A673 (cell line): ENCODE measurements at regions not wholly inside any gene's neighbourhood (a gene's known extent, or its start where the extent isn't known, plus 50 kb on each side); places are given as distances from the start of the nearest gene placed in this dataset.
A peak's percentile ranks its signal among the peaks of the same experiment; 100 is the strongest.

Experiments used
- BruUV-seq: library from RNA; stranded (reverse); fragments of 400-500 nt; replicated peaks from 2 replicates; lab custom pipeline; 2021; lab: Mats Ljungman, UMichigan
- CTCF ChIA-PET: fragments of 300-600 bp; sonication (Branson Sonifier 250); formaldehyde crosslinking; loops from one replicate; lab custom pipeline; 2022; ENCODE audit warnings: antibody characterized with exemption; lab: Charles Lee
- POLR2A ChIA-PET: fragments of 300-600 bp; sonication (Branson Sonifier 250); formaldehyde crosslinking; loops from one replicate; lab custom pipeline; 2022; ENCODE audit warnings: antibody characterized with exemption; ENCODE audit not compliant: low non-redundant PET; lab: Charles Lee
- DNase-seq: peaks from one replicate; pipeline ENCODE4 v3.0.0-alpha.2; 2015; ENCODE audit warnings: low spot score
- H3K27ac ChIP-seq: fragments of 200-600 bp; sonication (generic); 2 replicates; pipeline ENCODE4 v1.5.1; 2016; ENCODE audit warnings: mixed run types, low read depth, mild to moderate bottlenecking, mixed read lengths, antibody characterized with exemption, low read length; ENCODE audit not compliant: poor library complexity, severe bottlenecking
- H3K27me3 ChIP-seq: fragments of 200-600 bp; sonication (generic); replicated peaks from 2 replicates; pipeline ENCODE4 v1.6.1; 2017; ENCODE audit warnings: mixed run types, low read depth, mild to moderate bottlenecking, mixed read lengths, antibody characterized with exemption, low read length; ENCODE audit not compliant: insufficient read depth, poor library complexity
- H3K36me3 ChIP-seq: fragments of 200-600 bp; sonication (generic); 2 replicates; pipeline ENCODE4 v1.6.1; 2016; ENCODE audit warnings: mixed run types, mild to moderate bottlenecking, mixed read lengths, antibody characterized with exemption, low read length; ENCODE audit not compliant: insufficient read depth, poor library complexity, severe bottlenecking
- H3K4me1 ChIP-seq: fragments of 200-600 bp; sonication (generic); 2 replicates; pipeline ENCODE4 v1.6.1; 2017; ENCODE audit warnings: mixed run types, mild to moderate bottlenecking, mixed read lengths, antibody characterized with exemption, low read length; ENCODE audit not compliant: insufficient read depth, poor library complexity, severe bottlenecking
- H3K4me3 ChIP-seq: fragments of 200-600 bp; sonication (generic); 2 replicates; pipeline ENCODE4 v1.5.1; 2016; ENCODE audit warnings: low read depth, mixed run types, mild to moderate bottlenecking, mixed read lengths, low read length; ENCODE audit not compliant: poor library complexity, severe bottlenecking
- H3K9me3 ChIP-seq: fragments of 200-600 bp; sonication (generic); 2 replicates; pipeline ENCODE4 v1.6.1; 2016; ENCODE audit warnings: mixed run types, low read depth, mild to moderate bottlenecking, mixed read lengths, antibody characterized with exemption, low read length; ENCODE audit not compliant: poor library complexity, severe bottlenecking
- EZH2 ChIP-seq: fragments of 200-600 bp; sonication (generic); IDR thresholded peaks from 2 replicates; pipeline ENCODE4 v1.6.1; 2017; ENCODE audit warnings: borderline replicate concordance, low read depth, mild to moderate bottlenecking, mixed read lengths, antibody characterized with exemption, low read length; ENCODE audit not compliant: poor library complexity, severe bottlenecking
- intact Hi-C: fragments of 100-400 bp; cut with micrococcal nuclease; formaldehyde crosslinking; loops from one replicate; pipeline ENCODE4 v1.10.0; 2022; ENCODE audit not compliant: unreplicated experiment
- TF ChIP-seq, protein P1 (sequence below): fragments of 300-800, 200-600 bp; sonication (generic); conservative IDR thresholded peaks from 2 replicates; pipeline ENCODE4 v1.5.1; 2017; ENCODE audit warnings: low read depth, mild to moderate bottlenecking, antibody characterized with exemption, low read length, moderate library complexity, mixed read lengths

DNA sequence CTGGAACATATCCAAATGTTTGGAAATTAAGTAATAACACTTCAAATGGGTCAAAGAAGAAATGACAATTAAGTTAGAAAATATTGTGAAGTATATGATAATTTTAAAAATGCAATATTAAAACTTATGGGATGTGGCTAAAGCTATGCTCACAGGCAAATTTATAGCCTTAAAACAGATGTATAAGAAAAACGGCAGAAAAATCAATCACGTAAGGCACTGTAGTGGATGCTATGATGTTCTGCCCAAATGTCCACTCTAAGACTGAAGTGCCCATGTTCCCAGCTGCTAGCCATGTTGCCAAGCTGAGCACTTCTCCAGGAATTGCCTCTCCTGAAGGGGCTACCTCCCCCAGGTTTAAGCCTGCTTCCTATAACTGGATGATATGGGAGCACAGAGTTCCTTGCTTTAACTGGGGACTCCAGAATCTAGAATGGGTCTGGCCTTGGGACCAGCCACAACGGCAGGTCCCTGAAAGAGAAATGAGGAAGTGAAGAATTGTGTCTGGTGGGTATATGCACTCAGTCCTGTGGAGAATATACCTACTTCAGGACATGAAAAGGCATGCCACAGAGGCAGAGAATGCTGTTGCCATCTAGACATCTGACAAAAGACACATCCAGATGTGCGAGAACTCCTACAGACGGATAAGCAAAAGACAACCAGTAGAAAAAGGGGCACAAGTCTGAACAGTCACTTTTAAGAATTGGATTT lies 78.2 kb upstream of the RXRA start:
- intact Hi-C loops: no loop called here
- Histone ChIP-seq H3K4me3 (no peak overlapping the region), H3K27ac (no peak overlapping the region), H3K4me1 (peaks cover 13% of the 10 kb centered on the region), H3K27me3 (peaks cover 6% of the 10 kb centered on the region), H3K36me3 (no peaks in the 10 kb centered on the region), H3K9me3 (peaks cover 12% of the 10 kb centered on the region)
- no peak for DNase-seq
- BruUV-seq: no TSS peak
- ChIA-PET POLR2A (no interaction called here), CTCF (no interaction called here)
- TF ChIP-seq, protein P1, sequence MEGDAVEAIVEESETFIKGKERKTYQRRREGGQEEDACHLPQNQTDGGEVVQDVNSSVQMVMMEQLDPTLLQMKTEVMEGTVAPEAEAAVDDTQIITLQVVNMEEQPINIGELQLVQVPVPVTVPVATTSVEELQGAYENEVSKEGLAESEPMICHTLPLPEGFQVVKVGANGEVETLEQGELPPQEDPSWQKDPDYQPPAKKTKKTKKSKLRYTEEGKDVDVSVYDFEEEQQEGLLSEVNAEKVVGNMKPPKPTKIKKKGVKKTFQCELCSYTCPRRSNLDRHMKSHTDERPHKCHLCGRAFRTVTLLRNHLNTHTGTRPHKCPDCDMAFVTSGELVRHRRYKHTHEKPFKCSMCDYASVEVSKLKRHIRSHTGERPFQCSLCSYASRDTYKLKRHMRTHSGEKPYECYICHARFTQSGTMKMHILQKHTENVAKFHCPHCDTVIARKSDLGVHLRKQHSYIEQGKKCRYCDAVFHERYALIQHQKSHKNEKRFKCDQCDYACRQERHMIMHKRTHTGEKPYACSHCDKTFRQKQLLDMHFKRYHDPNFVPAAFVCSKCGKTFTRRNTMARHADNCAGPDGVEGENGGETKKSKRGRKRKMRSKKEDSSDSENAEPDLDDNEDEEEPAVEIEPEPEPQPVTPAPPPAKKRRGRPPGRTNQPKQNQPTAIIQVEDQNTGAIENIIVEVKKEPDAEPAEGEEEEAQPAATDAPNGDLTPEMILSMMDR: no peak
- no peak for TF ChIP-seq EZH2

DNA sequence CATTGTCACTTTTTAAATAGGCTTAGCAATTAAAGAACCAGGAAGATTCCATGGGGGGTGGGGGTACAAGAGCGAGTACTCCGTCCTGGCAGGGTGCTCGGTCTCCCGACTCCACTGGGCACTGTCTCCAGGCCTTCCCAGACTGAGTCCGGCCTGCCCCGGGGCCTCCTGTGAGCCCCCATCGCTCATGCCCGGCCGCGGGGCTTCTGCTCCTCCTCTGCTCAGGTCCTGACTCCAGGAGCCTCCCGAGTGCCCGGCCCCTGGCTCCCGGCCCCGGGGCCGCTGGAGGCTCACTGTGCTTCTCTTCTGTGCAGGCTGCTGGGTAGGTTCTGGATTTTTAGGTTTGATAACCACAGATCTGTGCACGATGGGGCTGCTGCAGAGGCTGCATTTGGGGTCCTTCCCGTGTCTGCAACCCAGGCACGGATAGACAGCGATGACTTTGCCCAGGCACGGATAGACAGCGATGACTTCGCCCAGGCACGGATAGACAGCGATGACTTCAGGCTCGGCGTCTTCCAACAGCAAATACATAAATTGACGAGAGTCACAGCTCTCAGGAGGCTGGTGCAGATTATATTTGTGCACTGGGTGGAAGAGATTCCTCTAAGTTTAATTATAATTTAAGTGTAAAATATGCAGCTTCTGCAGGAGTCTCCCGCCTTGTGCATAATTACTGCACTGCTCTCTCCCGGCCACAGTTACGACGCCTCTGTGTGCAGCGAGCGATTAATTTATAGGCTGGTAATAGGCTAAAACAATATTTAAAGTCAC lies 74.8 kb upstream of the RXRA start:
- BruUV-seq: no TSS peak
- Histone ChIP-seq H3K27me3 (peaks cover 3% of the 10 kb centered on the region), H3K27ac (no peak overlapping the region), H3K4me1 (peaks cover 13% of the 10 kb centered on the region), H3K36me3 (no peaks in the 10 kb centered on the region), H3K9me3 (peaks cover 12% of the 10 kb centered on the region), H3K4me3 (no peak overlapping the region)
- intact Hi-C loops: no loop called here
- POLR2A ChIA-PET: no interaction called here
- TF ChIP-seq, protein P1: no peak
- no peak for TF ChIP-seq EZH2
- DNase-seq: peak; percentile 56
- CTCF ChIA-PET: no interaction called here

DNA sequence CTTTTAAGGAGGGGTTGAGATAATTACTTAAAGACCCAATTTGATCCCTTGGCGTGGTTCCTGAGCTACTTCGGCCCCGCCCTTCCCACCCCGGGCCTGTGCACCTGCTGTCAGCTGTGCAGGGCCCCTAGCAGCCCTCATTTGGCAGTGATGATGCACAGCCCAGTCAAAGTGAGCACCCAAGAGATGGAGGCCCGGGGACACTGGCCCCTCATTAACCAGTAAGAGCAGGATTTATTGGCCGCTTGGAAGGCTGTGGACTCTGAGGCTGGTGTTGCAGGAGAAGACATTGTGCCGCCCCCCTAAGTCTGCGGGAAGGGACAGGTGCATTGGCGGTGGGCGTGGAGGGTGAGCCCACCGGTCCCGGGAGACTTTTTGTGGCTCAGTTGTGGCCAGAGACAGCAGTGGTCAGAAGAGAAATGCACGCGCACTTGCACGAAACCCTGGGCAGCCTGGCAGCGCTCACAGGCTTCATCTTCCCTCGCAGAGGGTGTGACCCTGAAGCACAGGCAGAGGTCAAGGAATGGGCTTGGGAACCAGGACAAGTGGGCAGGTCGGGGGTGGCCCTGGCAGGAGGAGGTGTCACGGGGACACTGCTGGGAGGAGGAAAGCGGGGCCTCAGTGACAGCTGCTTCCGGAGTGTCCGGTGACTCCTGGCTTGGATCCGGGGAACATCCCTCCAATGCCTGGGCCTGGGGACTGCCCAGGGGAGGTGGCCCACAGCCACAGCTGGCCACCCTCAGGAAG lies 74.0 kb upstream of the RXRA start:
- no TSS peak for BruUV-seq
- ChIA-PET CTCF (no interaction called here), POLR2A (no interaction called here)

More for the DNA sequence above, 74.0 kb upstream of the RXRA start:
- H3K27me3 ChIP-seq: peaks cover 3% of the 10 kb centered on the region
- intact Hi-C loops: no loop called here
- DNase-seq: no peak
- H3K27ac ChIP-seq: no peak overlapping the region
- H3K36me3 ChIP-seq: no peaks in the 10 kb centered on the region
- H3K9me3 ChIP-seq: peaks cover 12% of the 10 kb centered on the region
- H3K4me3 ChIP-seq: no peak overlapping the region
- H3K4me1 ChIP-seq: peaks cover 13% of the 10 kb centered on the region
- no peak for TF ChIP-seq EZH2
- TF ChIP-seq, protein P1: no peak
